HCT116 (cell line): ENCODE measurements at regions not wholly inside any gene's neighbourhood (a gene's known extent, or its start where the extent isn't known, plus 50 kb on each side); places are given as distances from the start of the nearest gene placed in this dataset.

ENCODE experiments used
- ATAC-seq: fragments of 200-7000 bp; cut with Tn5 transposase; 2 replicates; pipeline ENCODE4 v1.9.1; 2020; ENCODE audit warnings: mild to moderate bottlenecking, moderate library complexity
- BruUV-seq: library from RNA; stranded (reverse); fragments of 400-500 nt; replicated peaks from 2 replicates; lab custom pipeline; 2021; lab: Mats Ljungman, UMichigan
- CTCF ChIA-PET: fragments of 300-600 bp; sonication (Branson Sonifier 250); formaldehyde crosslinking; loops from one replicate; lab custom pipeline; 2021; ENCODE audit warnings: antibody characterized with exemption; lab: Charles Lee
- POLR2A ChIA-PET: fragments of 300-600, 350-600 bp; sonication (Branson Sonifier 250); formaldehyde crosslinking; loops from one replicate; lab custom pipeline; 2021; ENCODE audit warnings: antibody characterized with exemption; lab: Charles Lee
- RAD21 ChIA-PET, 2 experiments: fragments of 300-600 bp; sonication (Branson Sonifier 250); formaldehyde crosslinking; loops; one replicate each; lab custom pipeline; 2023; ENCODE audit warnings: low total read pairs in 2 of 2; ENCODE audit not compliant: uncharacterized antibody in 2 of 2, unreplicated experiment in 2 of 2, low non-redundant PET in 1 of 2; lab: Charles Lee
- DNase-seq: peaks from one replicate; pipeline ENCODE4 v3.0.0-alpha.2; 2010; ENCODE audit warnings: low read depth, low spot score
- H2AFZ ChIP-seq: fragments of 200-600 bp; shearing (Covaris generic), sonication (generic); 2 replicates; pipeline ENCODE4 v1.6.1; 2017; ENCODE audit warnings: low read depth, mixed run types, mixed read lengths, antibody characterized with exemption, low read length; ENCODE audit not compliant: poor library complexity, severe bottlenecking
- H3K27ac ChIP-seq: 2 replicates; pipeline ENCODE4 v1.5.1; 2012; ENCODE audit warnings: low read depth, low read length
- H3K27me3 ChIP-seq: fragments of 200-600 bp; sonication (generic); 2 replicates; pipeline ENCODE4 v1.6.1; 2016; ENCODE audit warnings: mixed run types, low read length, mixed read lengths; ENCODE audit not compliant: insufficient read depth
- H3K36me3 ChIP-seq, 2 experiments: fragments of 200-500 bp in 1 of 2; fragments of 200-600 bp in 1 of 2; sonication (Bioruptor generic) in 1 of 2; sonication (generic) in 1 of 2; 2 replicates each; pipeline versions ENCODE4 v1.5.1 to v1.6.1; 2014 to 2016; ENCODE audit warnings: low read length in 2 of 2, inconsistent platforms in 1 of 2, mixed read lengths in 1 of 2, mixed run types in 1 of 2; ENCODE audit not compliant: insufficient read depth in 2 of 2, control insufficient read depth in 1 of 2
- H3K4me1 ChIP-seq, 2 experiments: fragments of 200-600 bp in 1 of 2; sonication (generic) in 1 of 2; 2 replicates each; pipeline versions ENCODE4 v1.5.1 to v1.6.1; 2012 to 2017; ENCODE audit warnings: low read length in 2 of 2, inconsistent platforms in 1 of 2, mild to moderate bottlenecking in 1 of 2, mixed read lengths in 1 of 2, mixed run types in 1 of 2, moderate library complexity in 1 of 2; ENCODE audit not compliant: insufficient read depth in 2 of 2, control insufficient read depth in 1 of 2
- H3K4me2 ChIP-seq: fragments of 200-600 bp; sonication (generic); 2 replicates; pipeline ENCODE4 v1.6.1; 2017; ENCODE audit warnings: mixed run types, low read length, mixed read lengths
- H3K4me3 ChIP-seq, 2 experiments: fragments of 200-600 bp in 1 of 2; sonication (generic) in 1 of 2; replicated peaks in 1 of 2; 2 replicates each; pipeline ENCODE4 v1.5.1; 2011 to 2016; ENCODE audit warnings: low read length in 2 of 2, control low read depth in 1 of 2, low read depth in 1 of 2, mild to moderate bottlenecking in 1 of 2, mixed read lengths in 1 of 2, mixed run types in 1 of 2
- H3K79me2 ChIP-seq: fragments of 200-600 bp; sonication (generic); 2 replicates; pipeline ENCODE4 v1.6.1; 2017; ENCODE audit warnings: mild to moderate bottlenecking, mixed run types, low read length, moderate library complexity, mixed read lengths; ENCODE audit not compliant: insufficient read depth
- H3K9ac ChIP-seq: fragments of 200-600 bp; sonication (generic); 2 replicates; pipeline ENCODE4 v1.6.1; 2016; ENCODE audit warnings: low read length, mixed read lengths
- H3K9me2 ChIP-seq: fragments of 200-600 bp; sonication (generic), shearing (Covaris generic); 2 replicates; pipeline ENCODE4 v1.6.1; 2017; ENCODE audit warnings: mixed run types, mild to moderate bottlenecking, moderate library complexity; ENCODE audit not compliant: insufficient read depth
- H3K9me3 ChIP-seq, 2 experiments: fragments of 200-500 bp in 1 of 2; fragments of 200-600 bp in 1 of 2; sonication (Bioruptor generic) in 1 of 2; sonication (generic) in 1 of 2; 2 replicates each; pipeline ENCODE4 v1.6.1; 2014 to 2017; ENCODE audit warnings: low read length in 2 of 2, mixed read lengths in 2 of 2, inconsistent platforms in 1 of 2, low read depth in 1 of 2, mild to moderate bottlenecking in 1 of 2, mixed run types in 1 of 2, moderate library complexity in 1 of 2; ENCODE audit not compliant: control insufficient read depth in 1 of 2, insufficient read depth in 1 of 2
- H4K20me1 ChIP-seq: fragments of 200-600 bp; sonication (generic), shearing (Covaris generic); 2 replicates; pipeline ENCODE4 v1.6.1; 2017; ENCODE audit warnings: mixed run types, mild to moderate bottlenecking, moderate library complexity; ENCODE audit not compliant: insufficient read depth
- ELF1 ChIP-seq: IDR thresholded peaks from 2 replicates; pipeline ENCODE4 v1.6.1; 2012; ENCODE audit warnings: low read depth, borderline replicate concordance
- EZH2 ChIP-seq: fragments of 200-600 bp; sonication (generic); IDR thresholded peaks from 2 replicates; pipeline ENCODE4 v1.6.1; 2017; ENCODE audit warnings: antibody characterized with exemption, mixed run types
- EZH2phosphoT487 ChIP-seq: fragments of 200-600 bp; IDR thresholded peaks from 2 replicates; pipeline ENCODE4 v1.6.1; 2018; ENCODE audit warnings: antibody characterized with exemption, borderline replicate concordance
- FOSL1 ChIP-seq: IDR thresholded peaks from 2 replicates; pipeline ENCODE4 v1.6.1; 2012; ENCODE audit warnings: low read depth
- POLR2A ChIP-seq: IDR thresholded peaks from 2 replicates; pipeline ENCODE4 v1.7.0; 2011; ENCODE audit warnings: borderline replicate concordance; ENCODE audit not compliant: insufficient read depth, insufficient read length; ENCODE audit errors: extremely low read depth
- SIN3A ChIP-seq: IDR thresholded peaks from 2 replicates; pipeline ENCODE4 v1.6.1; 2012; ENCODE audit warnings: low read depth
- SP1 ChIP-seq: IDR thresholded peaks from 2 replicates; pipeline ENCODE4 v1.6.1; 2012; ENCODE audit warnings: low read depth
- TCF7L2 ChIP-seq: IDR thresholded peaks from 2 replicates; pipeline ENCODE4 v1.7.0; 2011; ENCODE audit warnings: borderline replicate concordance, inconsistent platforms; ENCODE audit not compliant: insufficient read depth, insufficient read length; ENCODE audit errors: extremely low read depth
- ZNF274 ChIP-seq: fragments of 200-500 bp; sonication (Bioruptor generic); IDR thresholded peaks from 2 replicates; pipeline ENCODE4 v1.6.1; 2014; ENCODE audit warnings: mild to moderate bottlenecking, low read depth, low read length, inconsistent platforms
- intact Hi-C: fragments of 100-400 bp; cut with micrococcal nuclease; formaldehyde crosslinking; loops from 2 replicates; pipeline ENCODE4 v1.10.0; 2022
- TF ChIP-seq, protein P1 (sequence below): IDR thresholded peaks from 2 replicates; pipeline ENCODE4 v1.6.1; 2012
- TF ChIP-seq, protein P2 (sequence below), 3 experiments: fragments of 200-600 bp in 1 of 3; sonication (generic) in 1 of 3; IDR thresholded peaks in 2 of 3; conservative IDR thresholded peaks in 1 of 3; 2 replicates each; pipeline ENCODE4 v1.5.1; 2012 to 2017; ENCODE audit warnings: low read depth in 2 of 3, low read length in 2 of 3, antibody characterized with exemption in 1 of 3, borderline replicate concordance in 1 of 3, control low read depth in 1 of 3, mild to moderate bottlenecking in 1 of 3, mixed read lengths in 1 of 3, mixed run types in 1 of 3, moderate library complexity in 1 of 3; ENCODE audit not compliant: insufficient read depth in 1 of 3

DNA sequence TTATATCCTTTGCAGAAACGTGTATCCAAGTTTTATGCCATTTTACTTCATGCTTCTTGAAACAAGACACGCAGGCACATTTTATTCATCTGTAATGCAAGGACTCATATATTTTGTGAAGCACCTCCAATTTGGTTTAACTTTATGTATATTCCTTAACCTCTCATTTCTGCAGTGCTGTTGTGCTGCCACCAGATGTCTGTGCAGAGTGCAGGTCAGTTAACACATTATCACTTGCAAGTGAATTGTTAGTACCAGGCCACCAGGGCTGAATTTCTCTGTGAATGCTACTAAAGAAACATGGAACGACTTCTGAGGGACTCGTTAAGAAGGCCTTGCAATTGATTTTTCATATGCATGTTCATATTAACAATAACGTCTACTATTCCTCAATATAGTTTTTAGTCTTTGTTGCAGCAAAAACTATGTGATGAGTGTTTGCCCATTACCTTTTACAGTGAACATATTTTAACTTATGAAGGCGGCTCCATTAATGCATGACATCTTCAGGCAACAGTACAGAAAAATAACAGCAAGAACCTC, 770.3 kb downstream of the NLGN4X start:
- Histone ChIP-seq H3K9ac (no peak overlapping the region), H3K79me2 (no peaks in the 10 kb centered on the region), H4K20me1 (no peaks in the 10 kb centered on the region)
- TF ChIP-seq ELF1 (no peak), FOSL1 (no peak), ZNF274 (no peak), EZH2 (no peak)
- TF ChIP-seq, protein P1, sequence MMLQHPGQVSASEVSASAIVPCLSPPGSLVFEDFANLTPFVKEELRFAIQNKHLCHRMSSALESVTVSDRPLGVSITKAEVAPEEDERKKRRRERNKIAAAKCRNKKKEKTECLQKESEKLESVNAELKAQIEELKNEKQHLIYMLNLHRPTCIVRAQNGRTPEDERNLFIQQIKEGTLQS = no peak
- TF ChIP-seq, all 23 proteins: peak for 0
- Histone ChIP-seq H3K9me3 (no peaks in the 10 kb centered on the region; a peak in 1 of 4 replicates), H3K36me3 (no peaks in the 10 kb centered on the region), H3K27me3 (no peaks in the 10 kb centered on the region), H3K4me3 (no peak overlapping the region), H3K4me1 (no peaks in the 10 kb centered on the region), H3K27ac (no peak overlapping the region), H3K9me2 (no peaks in the 10 kb centered on the region), H2AFZ (no peak overlapping the region), H3K4me2 (no peak overlapping the region)
- intact Hi-C loops = no loop called here
- ChIA-PET POLR2A (no interaction called here), RAD21 (no interaction called here), CTCF (no interaction called here)
- no peak for ATAC-seq
- BruUV-seq = no TSS peak
- DNase-seq = no peak

DNA sequence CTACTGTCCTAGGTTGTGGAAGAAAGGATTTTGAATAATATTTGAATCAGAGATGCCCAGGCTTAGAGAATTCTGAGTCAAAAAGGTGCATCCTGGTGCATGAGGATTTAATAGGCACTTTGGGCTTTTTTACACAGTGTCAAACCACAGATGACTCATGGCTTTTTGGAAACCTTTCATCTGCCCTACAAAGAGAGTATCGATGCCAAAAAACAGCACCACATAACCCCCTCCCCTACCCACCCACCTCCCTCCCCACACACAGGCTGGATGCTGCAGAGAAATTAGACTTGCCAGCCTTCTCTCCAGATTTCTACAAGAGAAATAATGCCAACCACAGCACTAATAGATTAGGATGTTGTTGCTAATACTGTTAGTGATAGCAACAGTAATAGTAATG, 779.3 kb downstream of the NLGN4X start:
- no peaks in the 10 kb centered on the region for H3K4me1 ChIP-seq
- no peak overlapping the region for H3K4me3 ChIP-seq
- H3K4me2 ChIP-seq = no peak overlapping the region
- no peak overlapping the region for H3K27ac ChIP-seq
- POLR2A ChIA-PET = no interaction called here
- no TSS peak for BruUV-seq
- no peak overlapping the region for H2AFZ ChIP-seq
- CTCF ChIA-PET = no interaction called here
- ATAC-seq = no peak
- H3K27me3 ChIP-seq = no peaks in the 10 kb centered on the region
- H3K9me3 ChIP-seq = no peaks in the 10 kb centered on the region
- TF ChIP-seq ZNF274 (no peak), SP1 (no peak), POLR2A (no peak), EZH2phosphoT487 (no peak), TCF7L2 (no peak), SIN3A (no peak), ELF1 (no peak), FOSL1 (no peak)
- TF ChIP-seq, protein P2, sequence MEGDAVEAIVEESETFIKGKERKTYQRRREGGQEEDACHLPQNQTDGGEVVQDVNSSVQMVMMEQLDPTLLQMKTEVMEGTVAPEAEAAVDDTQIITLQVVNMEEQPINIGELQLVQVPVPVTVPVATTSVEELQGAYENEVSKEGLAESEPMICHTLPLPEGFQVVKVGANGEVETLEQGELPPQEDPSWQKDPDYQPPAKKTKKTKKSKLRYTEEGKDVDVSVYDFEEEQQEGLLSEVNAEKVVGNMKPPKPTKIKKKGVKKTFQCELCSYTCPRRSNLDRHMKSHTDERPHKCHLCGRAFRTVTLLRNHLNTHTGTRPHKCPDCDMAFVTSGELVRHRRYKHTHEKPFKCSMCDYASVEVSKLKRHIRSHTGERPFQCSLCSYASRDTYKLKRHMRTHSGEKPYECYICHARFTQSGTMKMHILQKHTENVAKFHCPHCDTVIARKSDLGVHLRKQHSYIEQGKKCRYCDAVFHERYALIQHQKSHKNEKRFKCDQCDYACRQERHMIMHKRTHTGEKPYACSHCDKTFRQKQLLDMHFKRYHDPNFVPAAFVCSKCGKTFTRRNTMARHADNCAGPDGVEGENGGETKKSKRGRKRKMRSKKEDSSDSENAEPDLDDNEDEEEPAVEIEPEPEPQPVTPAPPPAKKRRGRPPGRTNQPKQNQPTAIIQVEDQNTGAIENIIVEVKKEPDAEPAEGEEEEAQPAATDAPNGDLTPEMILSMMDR (IDR thresholded peaks at IDR 0.05 in 2 of 3, conservative IDR thresholded peaks at IDR 0.05 in 1 of 3; ENCODE audit: borderline replicate concordance in 1 of 3, insufficient read depth in 1 of 3, low read depth in 2 of 3, low read length in 2 of 3) = no peak
- H3K9me2 ChIP-seq = no peaks in the 10 kb centered on the region
- RAD21 ChIA-PET = no interaction called here
- no peaks in the 10 kb centered on the region for H3K79me2 ChIP-seq
- H4K20me1 ChIP-seq = no peaks in the 10 kb centered on the region
- DNase-seq = no peak
- no peak overlapping the region for H3K9ac ChIP-seq
- intact Hi-C loops = no loop called here
- H3K36me3 ChIP-seq = no peaks in the 10 kb centered on the region
